Fibroblast of gingiva (primary cell): ENCODE measurements at regions not wholly inside any gene's neighbourhood (a gene's known extent, or its start where the extent isn't known, plus 50 kb on each side); places are given as distances from the start of the nearest gene placed in this dataset.

ENCODE experiments used
- DNase-seq: peaks from one replicate; pipeline ENCODE4 v3.0.0-alpha.2; 2011; ENCODE audit warnings: low read depth

- no peak for DNase-seq
Observed at GRCh38 chr12:107978201-107978600, 150.9 kb upstream of the WSCD2 start.

DNA sequence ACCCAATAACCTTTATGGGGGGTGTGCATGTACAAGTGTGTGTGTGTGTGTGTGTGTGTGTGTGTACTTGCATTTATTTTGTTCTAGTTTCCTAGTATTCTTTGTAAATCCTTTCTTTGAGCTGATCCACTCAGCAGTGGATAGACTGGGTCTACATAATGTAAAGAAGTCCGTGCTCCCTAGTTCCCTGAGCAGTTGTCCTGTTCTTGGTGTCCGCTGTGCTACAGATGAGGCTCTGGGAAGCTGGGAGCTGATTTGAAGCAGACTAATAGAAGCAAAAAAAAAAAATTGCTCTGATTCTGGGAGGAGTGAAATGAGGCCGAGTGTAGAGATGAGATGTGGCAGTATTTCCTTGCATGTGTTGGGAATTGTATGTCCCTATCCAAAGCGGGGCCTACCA, 150.4 kb upstream of the WSCD2 start:
- DNase-seq: no peak

DNA sequence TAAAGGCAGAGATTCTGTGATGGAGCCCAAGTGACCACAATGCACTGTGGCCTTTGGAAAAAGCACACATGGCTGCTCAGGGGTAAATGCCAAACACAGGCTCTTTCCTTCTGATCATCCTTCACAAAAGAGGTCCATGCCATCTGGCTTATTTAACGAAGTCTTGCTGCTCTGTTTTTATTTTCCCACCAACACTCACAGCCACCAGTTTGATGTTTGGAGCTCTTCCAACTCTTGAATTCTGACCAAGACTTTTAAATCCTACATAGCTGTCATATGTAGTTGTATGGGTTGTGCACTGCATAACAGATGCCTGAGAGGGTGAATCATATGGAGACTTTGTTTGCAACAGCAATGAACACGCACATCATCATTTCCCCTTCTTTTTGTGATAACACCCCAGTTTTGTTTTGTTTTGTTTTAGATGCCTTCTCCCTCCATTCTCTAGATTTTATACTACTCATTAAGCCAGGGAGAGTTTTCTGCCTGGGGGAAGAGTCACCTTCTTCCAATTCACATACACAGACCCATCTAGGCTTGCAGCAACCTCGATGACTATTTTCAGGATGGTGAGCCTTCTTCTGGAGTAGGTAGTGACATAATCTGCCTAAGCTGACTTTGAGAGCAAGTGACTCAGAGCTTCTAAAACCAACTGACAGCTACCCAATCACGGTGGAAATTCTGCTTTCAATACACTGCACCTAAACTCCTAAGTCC, 145.2 kb upstream of the WSCD2 start:
- DNase-seq: no peak

DNA sequence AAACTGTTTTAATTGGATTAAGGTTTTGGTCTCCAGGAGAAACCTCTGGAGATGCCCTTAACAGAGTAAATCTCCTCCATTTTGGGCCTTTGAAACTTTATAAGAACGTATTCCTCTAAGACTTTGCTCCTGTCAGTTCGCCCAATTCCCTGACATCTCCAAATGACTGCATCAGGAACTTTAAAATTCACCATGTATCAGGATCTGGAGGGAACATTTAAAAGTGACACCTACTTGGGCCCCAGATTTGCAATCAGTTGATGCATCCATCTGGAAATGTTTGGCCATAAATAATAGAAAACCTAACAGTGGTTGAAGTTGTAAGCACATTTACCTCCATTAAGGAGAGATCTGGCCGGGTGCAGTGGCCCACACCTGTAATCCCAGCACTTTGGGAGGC, 144.1 kb upstream of the WSCD2 start:
- DNase-seq: no peak

DNA sequence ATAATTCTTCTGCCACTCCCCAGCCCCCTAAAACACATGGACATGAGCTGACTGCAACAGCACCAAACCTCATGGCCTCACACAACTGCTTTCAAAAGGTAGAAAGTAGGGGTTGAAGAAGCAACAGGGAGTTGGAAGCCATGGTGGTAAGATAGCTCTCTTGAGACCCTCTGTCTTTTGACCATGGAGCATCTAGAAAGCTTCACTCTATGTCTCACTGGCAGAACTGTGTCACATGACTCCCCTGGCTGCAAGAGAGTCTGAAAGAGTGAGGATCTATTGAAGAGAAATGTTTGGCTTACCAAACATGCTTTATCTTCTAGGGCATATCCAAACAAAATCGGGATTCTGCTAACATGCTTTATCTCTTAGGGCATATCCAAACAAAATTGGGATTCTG, 142.9 kb upstream of the WSCD2 start:
- DNase-seq: no peak

DNA sequence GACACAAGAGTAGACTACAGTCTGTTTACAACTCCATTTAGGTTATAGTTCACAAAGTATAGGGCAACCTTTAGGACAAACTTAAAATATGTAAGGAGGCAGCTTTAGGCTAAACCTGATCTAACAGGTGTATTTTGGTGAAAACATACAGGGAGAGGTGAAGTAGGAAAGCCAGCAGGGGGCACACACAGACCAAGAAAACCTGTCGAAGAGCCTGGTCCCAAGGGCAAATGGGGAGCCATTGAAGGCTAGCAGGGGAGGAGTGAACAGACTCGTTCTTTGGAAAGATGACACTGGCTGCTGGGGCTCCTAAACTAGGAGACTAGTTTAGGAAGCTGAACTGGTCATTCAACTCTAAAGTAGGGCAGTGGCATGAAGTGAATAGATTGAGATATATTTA, 138.8 kb upstream of the WSCD2 start:
- DNase-seq: no peak

DNA sequence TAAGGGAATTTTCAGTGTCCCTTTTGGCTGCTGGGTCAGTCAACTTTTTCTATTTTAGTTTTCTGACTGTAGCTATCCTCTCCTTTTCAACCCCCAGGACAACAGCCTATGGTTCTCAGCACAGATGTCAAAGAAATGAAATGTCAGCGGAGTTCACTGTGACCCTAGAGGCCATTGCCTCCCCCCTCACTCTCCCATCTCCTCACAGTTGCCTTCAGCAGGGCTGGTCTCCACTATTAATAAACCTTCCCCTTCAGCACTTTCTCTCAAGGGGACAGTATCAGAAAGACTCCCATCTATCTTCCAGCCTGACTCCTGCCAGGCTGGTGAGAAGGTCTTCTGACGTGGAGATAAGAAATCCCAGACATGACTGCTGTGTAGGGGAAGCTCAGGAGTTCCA, 137.1 kb upstream of the WSCD2 start:
- no peak for DNase-seq

GRCh38 chr12:107992870-107993451, 136.1 kb upstream of the WSCD2 start:
- DNase-seq: no peak

- DNase-seq: no peak
Observed at GRCh38 chr12:107998863-107999262, 130.2 kb upstream of the WSCD2 start.

GRCh38 chr12:108000111-108000510, 129.0 kb upstream of the WSCD2 start:
- no peak for DNase-seq

DNA sequence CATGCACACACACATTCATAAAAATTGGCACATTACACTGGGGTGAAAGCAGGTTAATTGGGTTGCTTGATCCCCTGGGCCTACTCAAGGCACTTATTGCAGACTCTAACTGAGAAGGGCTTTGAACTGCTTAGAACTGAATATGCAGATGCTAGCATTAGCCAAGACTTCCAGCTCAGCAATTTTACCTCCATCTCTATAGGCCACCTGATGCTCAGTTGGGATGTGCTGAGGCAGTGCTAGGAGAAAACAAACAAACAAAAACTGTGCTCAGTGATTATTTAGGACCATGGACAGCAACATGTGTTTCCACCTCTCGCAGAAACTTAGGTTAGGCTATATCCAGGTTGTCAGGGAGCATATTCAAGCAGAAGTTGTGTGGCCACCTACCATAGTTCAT, 124.8 kb upstream of the WSCD2 start:
- DNase-seq: no peak

DNA sequence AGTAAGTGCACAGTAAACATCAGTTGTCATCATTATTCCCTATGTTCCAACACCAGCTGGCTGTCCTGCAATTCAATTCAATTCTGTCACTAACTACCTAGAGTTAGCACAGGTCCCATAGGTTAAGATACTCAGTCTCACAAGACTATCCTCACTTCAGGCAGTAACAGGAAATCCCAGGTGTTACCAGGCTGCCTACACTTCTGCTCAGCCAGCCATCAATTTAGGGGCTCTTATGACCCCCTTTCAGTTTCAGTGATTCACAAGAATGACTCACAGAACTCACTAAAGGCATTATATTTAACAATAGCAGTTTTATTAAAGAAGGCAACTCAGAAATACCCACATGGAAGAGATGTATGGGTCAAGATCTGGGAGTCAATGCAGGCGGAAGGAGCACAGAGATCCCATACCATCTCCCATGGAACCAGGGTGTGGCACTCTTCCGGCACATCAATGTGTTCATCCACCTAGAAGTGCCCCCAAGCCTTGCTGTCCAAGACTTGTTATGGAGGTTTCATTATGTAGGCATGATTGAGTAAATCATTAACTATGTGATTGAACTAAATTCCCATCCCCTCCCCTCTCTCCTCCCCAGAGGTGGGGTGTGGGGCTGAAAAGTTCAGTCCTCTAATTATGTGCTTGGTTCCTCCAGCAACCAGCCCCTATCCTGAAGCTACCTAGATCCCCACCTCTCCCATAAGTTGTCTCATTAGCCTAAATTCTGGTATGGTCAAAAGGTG, 120.8 kb upstream of the WSCD2 start:
- no peak for DNase-seq

- DNase-seq: no peak
Observed at GRCh38 chr12:108009442-108010070, 119.5 kb upstream of the WSCD2 start.

DNA sequence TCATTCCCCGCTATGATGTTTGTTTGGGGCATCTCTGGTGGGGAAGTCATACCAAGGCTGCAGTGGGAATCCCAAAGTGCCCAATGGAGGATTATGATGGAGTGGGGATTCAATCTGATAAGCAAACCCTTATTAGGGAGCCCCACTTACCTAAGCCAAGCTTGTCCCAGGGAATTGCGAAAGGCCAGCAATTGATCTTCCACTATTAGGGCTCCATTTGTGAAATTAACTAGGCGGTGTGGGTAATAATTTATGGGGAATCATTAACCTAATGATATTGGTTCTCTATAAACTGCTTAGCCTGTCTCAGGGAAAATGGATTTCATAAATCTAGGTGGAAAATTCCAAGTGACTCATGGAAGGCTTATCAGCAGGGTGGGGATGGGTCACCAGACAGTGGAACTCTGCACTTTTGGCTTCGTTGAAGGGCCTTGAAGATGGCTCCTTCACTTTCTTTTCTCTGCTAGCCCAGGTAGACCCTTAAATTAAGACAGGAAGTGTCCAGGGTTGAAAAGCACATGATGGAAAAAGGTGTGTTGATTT, 113.0 kb upstream of the WSCD2 start:
- no peak for DNase-seq

DNA sequence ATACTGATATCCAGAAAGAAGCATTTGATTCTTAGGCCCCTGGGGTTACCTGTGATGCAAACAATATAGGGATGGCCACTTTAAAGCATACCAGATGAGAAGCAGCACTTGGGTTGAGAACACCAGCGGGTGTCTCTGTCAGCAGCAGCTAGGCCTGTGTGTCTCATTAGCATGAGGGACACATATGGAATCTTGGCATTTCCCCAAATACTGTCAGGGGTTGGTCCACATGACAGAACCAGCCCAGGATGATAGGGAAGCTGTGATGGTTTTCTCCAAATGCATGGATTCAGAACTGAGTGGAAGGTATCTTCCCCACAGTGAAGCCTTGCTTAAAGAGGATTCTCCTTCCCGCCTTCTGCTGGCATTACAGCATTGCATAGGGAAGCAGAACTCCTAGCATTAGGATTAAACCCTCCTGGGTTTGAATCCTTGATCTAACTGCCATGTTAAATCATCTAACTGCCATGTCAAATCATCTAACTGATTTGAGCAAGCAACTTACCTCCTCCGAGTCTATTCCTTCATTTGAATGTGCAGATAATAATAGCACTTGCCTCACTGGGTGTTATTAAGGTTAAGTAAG, 111.5 kb upstream of the WSCD2 start:
- no peak for DNase-seq

- DNase-seq: no peak
Observed at GRCh38 chr12:108019862-108020261, 109.2 kb upstream of the WSCD2 start.

DNA sequence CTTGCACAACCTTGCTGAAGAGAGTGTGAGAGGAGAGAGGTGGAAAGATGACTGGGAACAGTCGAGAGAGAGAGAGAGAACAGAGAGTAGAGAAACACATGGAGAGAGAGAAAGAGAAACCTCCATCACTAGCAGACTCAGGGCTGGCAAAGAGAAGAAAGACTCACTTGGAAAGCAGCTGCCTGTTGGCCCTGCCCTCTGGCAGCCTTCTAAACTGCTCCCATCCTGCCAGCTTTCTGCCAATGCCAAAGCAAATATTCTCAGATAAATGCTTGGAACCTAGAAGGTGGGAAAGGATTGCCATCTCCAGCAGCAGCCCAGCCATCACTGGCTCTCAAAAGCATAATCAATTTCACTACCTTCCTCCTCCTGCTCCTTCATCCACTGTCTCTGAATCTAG, 107.9 kb upstream of the WSCD2 start:
- no peak for DNase-seq

GRCh38 chr12:108021949-108022522, 107.1 kb upstream of the WSCD2 start:
- DNase-seq: no peak

DNA sequence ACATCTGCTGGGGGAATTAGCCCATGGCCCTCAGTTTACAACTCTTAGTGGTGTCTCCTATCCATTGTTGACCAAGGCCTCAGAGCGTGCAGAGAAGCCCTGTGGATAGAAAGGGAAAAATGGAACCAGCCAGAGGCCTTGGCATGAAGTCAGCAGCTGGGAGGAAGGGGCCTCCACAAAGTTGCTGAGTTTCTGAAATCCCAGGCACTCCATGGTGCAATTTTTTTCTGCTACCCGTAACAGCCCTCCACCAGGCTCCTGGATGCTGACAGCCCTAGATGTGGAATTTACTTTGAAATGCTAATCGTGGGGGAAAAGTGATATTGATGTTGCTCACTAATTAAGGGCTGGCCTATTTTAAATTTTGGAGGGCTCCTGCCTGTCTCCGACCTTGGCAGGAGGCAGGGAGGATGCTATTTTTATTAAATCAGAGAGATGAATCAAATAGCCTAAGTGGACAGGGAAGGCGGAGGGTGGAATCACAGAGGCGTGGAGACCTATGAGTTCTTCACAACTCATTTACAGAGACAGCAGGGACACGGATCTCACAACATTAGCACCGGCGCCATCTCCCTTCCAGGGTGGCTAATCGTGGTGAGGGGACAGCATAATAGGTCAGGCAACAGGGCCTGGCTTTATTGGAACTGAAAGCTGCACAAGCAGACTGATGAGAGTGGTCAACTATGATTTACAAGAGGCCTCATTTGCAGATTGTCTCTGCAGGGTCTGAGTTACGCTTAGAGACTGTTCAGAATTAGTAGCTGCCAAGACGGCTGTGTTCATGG, 99.8 kb upstream of the WSCD2 start:
- no peak for DNase-seq

GRCh38 chr12:108033090-108033489, 96.0 kb upstream of the WSCD2 start:
- no peak for DNase-seq

GRCh38 chr12:108035372-108035771, 93.7 kb upstream of the WSCD2 start:
- no peak for DNase-seq
